Thymus (tissue), 11 donors: ENCODE measurements at regions not wholly inside any gene's neighbourhood (a gene's known extent, or its start where the extent isn't known, plus 50 kb on each side); places are given as distances from the start of the nearest gene placed in this dataset.
"Not testable (repeated sequence)": the region's sequence is repeated elsewhere in the genome, so short reads cannot be mapped to it uniquely, and the experiment has no call there.

Source experiments
- DNase-seq, 9 donors: peaks; one replicate each; pipeline ENCODE4 v3.0.0-alpha.2; 2013; ENCODE audit warnings: low spot score in 9 of 9, low read depth in 6 of 9, missing footprints in 1 of 9
- H3K27ac ChIP-seq, 2 donors: one replicate each; pipeline ENCODE4 v1.5.1; 2013; ENCODE audit warnings: control low read depth in 1 of 2, low read depth in 1 of 2, low read length in 1 of 2, mild to moderate bottlenecking in 1 of 2, moderate library complexity in 1 of 2
- H3K27me3 ChIP-seq, 2 donors: one replicate each; pipeline ENCODE4 v1.5.1; 2013; ENCODE audit warnings: low read length in 1 of 2; ENCODE audit not compliant: control insufficient read depth in 2 of 2, insufficient read depth in 1 of 2
- H3K36me3 ChIP-seq, 2 donors: one replicate each; pipeline ENCODE4 v1.5.1; 2013; ENCODE audit warnings: low read length in 1 of 2, mild to moderate bottlenecking in 1 of 2, moderate library complexity in 1 of 2; ENCODE audit not compliant: control insufficient read depth in 2 of 2, insufficient read depth in 2 of 2
- H3K4me1 ChIP-seq, 2 donors: one replicate each; pipeline ENCODE4 v1.5.1; 2013; ENCODE audit warnings: low read length in 2 of 2; ENCODE audit not compliant: control insufficient read depth in 2 of 2, insufficient read depth in 2 of 2
- H3K4me3 ChIP-seq, 2 donors: one replicate each; pipeline ENCODE4 v1.5.1; 2013; ENCODE audit warnings: low read length in 2 of 2, control low read depth in 1 of 2, mild to moderate bottlenecking in 1 of 2
- H3K9me3 ChIP-seq, 2 donors: one replicate each; pipeline ENCODE4 v1.5.1; 2013; ENCODE audit warnings: low read length in 1 of 2, mild to moderate bottlenecking in 1 of 2; ENCODE audit not compliant: control insufficient read depth in 2 of 2, insufficient read depth in 1 of 2
- WGBS: extraction: QIAGEN DNeasy Blood & Tissue Kit; methylation state at CpG from one replicate; pipeline ENCODE4 v1.1.7; 2013; 5-methylcytosine and 5-hydroxymethylcytosine counted together
- donor health status: healthy.

DNA sequence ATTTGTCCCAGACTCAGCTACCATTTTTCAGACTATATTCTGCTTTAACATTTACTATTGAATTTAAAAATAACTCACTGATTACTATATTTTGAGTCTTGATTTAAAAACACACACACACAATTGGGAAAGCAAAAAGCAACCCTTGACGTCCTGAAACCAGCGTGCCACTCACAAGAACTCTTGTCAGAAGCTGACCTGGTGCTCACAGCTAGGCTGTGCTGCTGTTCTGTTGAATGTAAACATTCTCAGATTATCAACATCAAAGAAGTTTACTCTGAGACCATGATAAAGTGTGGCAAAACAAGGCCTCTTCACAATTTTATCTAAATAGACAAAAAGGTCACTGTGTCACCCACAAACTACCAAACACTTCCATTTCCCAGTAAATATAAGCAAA lies 62.6 kb upstream of the CACNA2D1 start:
- H3K27ac ChIP-seq = no peak overlapping the region
- no peaks in the 10 kb centered on the region for H3K27me3 ChIP-seq
- DNase-seq = no peak
- no peaks in the 10 kb centered on the region for H3K4me1 ChIP-seq
- H3K9me3 ChIP-seq = peaks cover 0 to 3% of the 10 kb centered on the region in 2 donors
- 94% methylated on average over 2 of the region's 2 CpGs for WGBS
- H3K4me3 ChIP-seq = no peak overlapping the region
- no peaks in the 10 kb centered on the region for H3K36me3 ChIP-seq

DNA sequence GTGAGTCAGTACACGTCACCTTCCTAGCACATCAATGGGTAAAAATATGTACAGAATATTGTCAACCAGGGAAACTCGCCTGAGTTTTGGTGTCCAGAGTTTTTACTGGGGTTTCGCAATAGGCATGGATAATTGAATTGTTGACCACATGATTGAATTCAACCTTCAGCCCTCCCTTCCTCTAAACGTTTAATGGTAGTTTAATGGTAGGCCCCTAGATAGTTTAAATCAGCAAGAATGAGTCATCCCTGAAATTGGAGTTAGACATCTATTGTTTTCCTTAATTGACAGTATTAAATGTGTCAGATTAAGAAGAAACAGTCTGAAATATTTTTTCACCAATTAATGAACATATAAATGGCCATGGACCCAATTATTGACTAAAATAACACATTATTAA lies 57.8 kb upstream of the CACNA2D1 start:
- 94% methylated on average over 4 of the region's 4 CpGs for WGBS
- DNase-seq = no peak
- Histone ChIP-seq H3K36me3 (no peaks in the 10 kb centered on the region), H3K4me1 (no peaks in the 10 kb centered on the region), H3K4me3 (no peak overlapping the region), H3K9me3 (peaks cover 0 to 3% of the 10 kb centered on the region in 2 donors), H3K27me3 (no peaks in the 10 kb centered on the region), H3K27ac (no peak overlapping the region)

DNA sequence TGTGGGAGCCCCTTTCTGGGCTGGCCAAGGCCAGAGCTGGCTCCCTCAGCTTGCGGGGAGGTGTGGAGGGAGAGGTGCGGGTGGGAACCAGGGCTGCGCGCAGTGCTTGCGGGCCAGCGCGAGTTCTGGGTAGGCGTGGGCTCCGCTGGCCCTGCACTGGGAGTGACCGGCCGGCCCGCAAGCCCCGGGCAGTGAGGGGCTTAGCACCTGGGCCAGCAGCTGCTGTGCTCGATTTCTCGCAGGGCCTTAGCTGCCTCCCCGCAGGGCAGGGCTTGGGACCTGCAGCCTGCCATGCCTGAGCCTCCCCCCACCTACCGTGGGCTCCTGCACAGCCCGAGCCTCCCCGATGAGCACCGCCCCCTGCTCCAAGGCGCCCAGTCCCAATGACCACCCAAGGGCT lies 56.0 kb upstream of the CACNA2D1 start:
- not testable (repeated sequence) for H3K4me3 ChIP-seq, DNase-seq, H3K27ac ChIP-seq, H3K36me3 ChIP-seq, H3K9me3 ChIP-seq, H3K27me3 ChIP-seq, H3K4me1 ChIP-seq
- WGBS = 97% methylated on average over 21 of the region's 21 CpGs

GRCh38 chr7:82494420-82494819 lies 50.8 kb upstream of the CACNA2D1 start:
- no peak overlapping the region for H3K27ac ChIP-seq
- WGBS = 72% methylated on average over 1 of the region's 1 CpG
- H3K4me3 ChIP-seq = no peak overlapping the region
- DNase-seq = no peak
- no peaks in the 10 kb centered on the region for H3K36me3 ChIP-seq
- no peaks in the 10 kb centered on the region for H3K4me1 ChIP-seq
- no peaks in the 10 kb centered on the region for H3K27me3 ChIP-seq
- no peaks in the 10 kb centered on the region for H3K9me3 ChIP-seq
